Spleen (tissue), 7 donors: ENCODE measurements at regions not wholly inside any gene's neighbourhood (a gene's known extent, or its start where the extent isn't known, plus 50 kb on each side); places are given as distances from the start of the nearest gene placed in this dataset.

Source experiments
- CTCF ChIP-seq, 11 experiments: fragments of 200-600 bp in 7 of 11; fragments of 450-650 bp in 4 of 11; sonication (generic) in 4 of 11; IDR thresholded peaks in 8 of 11; conservative IDR thresholded peaks in 3 of 11; 1 replicate in 7 of 11; 2 replicates in 4 of 11; pipeline versions ENCODE4 v1.4.0 to v1.8.0; 2016 to 2021; ENCODE audit warnings: antibody characterized with exemption in 11 of 11, inconsistent platforms in 4 of 11, mild to moderate bottlenecking in 1 of 11
- POLR2AphosphoS5 ChIP-seq, 3 donors: sonication (generic); formaldehyde crosslinking; IDR thresholded peaks; one replicate each; pipeline ENCODE4 v1.5.1; 2017; ENCODE audit warnings: antibody characterized with exemption in 3 of 3
- donor health status: DM: no; HTN: no; CAD: no; lungs with moderate emphysema.
- donor health status: DM: no; HTN: no; CAD: no.
- donor health status: DM: no; HTN: no; CAD: no.

- no peak for TF ChIP-seq CTCF (IDR thresholded peaks at IDR 0.05 in 8 of 11, conservative IDR thresholded peaks at IDR 0.05 in 3 of 11)
- no peak for TF ChIP-seq POLR2AphosphoS5 (IDR thresholded peaks at IDR 0.05)
Measured at GRCh38 chr9:31314241-31314640, 1070.2 kb upstream of the ACO1 start.
